GM04503 (cell line): ENCODE measurements at regions not wholly inside any gene's neighbourhood (a gene's known extent, or its start where the extent isn't known, plus 50 kb on each side); places are given as distances from the start of the nearest gene placed in this dataset.

ENCODE experiments used
- DNase-seq: peaks from one replicate; pipeline ENCODE4 v3.0.0-alpha.2; 2012; ENCODE audit warnings: low read depth

DNA sequence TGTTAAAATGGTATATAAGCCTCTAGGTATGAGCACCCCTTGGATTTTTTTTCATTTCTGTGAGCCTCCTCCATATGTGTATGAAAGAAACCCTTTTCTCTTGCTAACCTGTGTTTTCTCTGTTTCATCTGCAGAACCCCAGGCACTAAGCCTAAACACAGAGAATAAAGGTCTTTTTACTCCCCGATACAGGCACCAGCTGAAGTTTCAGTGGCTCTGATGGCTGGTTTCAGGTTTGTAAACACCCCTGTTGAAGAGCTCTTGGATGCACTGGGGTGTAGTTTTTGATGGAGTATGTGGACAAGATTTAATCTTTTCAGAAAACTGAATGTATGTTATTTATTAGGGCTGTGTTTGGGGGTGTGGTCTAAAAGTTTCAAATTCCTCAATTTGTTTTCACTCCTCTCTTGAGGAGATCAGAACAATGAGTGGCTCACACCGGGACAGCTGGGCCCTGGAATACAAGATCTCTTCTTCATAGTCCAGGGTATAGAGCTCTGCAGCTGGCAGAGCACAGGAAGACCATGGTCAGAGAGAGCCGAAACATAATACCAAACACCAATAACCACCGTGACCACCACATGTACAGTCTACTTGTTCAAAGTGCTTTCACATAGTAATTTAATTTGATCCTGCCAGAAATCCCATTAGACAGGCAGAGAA, 50.2 kb upstream of the VTCN1 start:
- no peak for DNase-seq
